Medulla oblongata (tissue), 1 donor: ENCODE measurements at regions not wholly inside any gene's neighbourhood (a gene's known extent, or its start where the extent isn't known, plus 50 kb on each side); places are given as distances from the start of the nearest gene placed in this dataset.
"Not testable (repeated sequence)": the region's sequence is repeated elsewhere in the genome, so short reads cannot be mapped to it uniquely, and the experiment has no call there.

Source experiments
- DNase-seq: peaks from one replicate; pipeline ENCODE4 v3.0.0-alpha.2; 2015; ENCODE audit errors: extremely low spot score

DNA sequence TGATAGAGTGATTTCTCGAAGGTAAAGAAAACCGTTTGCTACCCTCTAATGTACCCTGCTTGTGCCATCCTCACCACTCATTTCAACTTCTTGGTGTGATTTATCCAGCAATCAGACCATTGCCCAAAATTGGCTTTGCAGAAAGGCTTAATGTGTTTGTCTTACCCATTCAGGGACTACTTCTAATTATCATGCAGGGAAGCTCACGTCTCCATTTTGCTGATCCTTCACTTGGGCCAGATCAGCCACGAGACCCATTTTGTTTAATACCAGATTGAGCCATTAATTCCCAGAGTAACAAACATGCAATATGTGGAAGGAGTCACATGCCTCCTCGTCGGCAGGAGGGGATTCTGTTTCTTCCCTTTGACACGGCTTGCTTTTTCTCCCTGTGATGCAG is 51.1 kb upstream of the CRY1 start:
- DNase-seq = no peak

DNA sequence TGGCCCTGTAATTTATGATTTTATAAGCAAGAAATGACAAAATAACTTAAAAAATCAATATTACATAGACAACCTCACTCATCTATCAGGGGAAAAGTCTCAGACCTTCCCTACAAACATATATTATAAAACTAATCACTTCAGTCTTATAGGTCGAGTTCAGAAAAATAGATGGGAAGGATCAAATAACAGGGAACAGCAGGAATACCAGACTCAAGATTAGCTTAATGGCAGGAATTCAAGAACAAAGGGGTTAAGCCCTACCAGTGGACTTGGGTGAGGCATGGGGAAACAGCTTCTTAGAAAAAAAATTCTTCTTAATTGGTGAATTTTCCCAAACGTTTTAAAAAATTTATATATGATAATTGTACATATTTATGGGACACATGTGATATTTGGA is 51.6 kb upstream of the CRY1 start:
- DNase-seq = no peak

DNA sequence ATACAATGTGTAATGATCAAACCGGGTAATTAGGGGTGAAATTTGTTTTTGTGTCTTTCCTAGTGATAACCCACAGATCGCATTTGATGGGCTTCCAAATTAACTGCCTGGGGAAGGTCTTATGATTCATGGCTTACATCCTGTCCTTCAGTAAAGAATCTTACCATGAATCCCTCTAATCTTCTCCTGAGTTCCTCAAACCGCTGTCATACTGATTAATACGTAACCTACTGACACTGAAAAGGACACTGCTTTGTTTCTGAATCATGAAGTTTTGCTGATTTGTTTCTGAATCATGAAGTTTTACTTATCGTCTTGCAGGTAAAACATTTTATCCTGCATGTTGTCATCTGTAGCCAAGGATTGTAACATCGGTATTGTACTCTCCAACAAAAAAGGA is 52.0 kb upstream of the CRY1 start:
- DNase-seq = no peak

DNA sequence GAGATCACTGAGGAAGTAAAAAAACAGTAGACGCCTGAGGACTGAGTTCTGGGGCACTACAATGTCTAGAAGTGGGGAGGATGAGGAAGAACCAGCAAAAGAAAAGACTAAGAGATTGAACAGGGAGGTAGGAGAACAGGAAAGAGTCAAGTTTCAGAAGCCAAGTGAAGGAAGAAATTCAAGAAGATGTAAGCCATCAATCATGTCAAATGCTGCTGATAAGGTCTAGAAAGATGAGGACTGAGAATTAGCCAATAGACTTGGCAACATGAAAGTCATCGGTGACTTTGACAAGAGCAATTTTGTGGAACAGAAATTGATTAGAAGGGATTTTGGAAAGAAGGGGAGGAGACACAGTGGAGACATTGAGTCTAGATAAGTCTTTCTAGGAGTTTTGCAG is 54.8 kb upstream of the CRY1 start:
- DNase-seq = no peak

DNA sequence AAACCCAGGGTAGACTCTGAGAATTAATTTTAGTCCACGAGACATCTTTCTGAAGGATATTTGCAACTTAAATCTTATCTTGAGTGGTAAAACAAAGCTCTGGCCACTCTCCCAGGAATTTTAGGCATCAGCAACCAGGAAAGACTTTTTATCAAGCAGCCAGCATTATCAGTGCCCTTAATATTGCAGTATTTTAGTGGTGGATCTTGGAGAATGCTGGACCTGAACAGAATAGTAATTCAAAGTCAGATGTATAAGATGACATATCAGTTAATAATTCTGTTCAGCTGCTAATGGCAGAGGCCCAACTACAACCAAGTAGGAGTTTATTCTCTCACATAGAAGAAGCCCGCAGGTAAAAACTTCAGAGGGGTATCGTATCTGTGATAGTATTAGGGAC is 59.0 kb upstream of the CRY1 start:
- no peak for DNase-seq

DNA sequence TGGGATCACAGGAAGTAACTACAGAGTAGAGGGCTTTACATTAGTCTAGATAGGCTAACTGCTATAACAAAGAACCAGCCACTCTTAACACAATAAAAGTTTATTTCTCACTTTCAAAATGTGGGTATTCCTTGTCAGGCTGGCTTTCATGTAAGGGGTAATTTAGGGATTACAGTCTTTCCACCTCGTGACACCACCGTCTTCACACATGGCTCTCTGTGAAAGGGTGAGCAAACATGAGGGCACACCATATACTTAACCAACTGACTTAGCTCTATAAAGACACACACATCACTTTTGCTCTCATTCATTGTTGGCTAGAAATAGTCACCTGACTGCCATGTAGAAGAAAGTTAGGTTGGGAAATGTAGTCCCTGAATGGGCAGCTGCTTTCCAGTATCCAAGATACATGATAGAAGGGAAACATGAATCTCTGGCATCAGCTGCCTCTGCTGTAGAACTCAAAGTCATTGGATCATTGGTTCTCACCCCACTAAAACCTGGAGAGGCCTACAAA is 66.1 kb upstream of the CRY1 start:
- DNase-seq = no peak

DNA sequence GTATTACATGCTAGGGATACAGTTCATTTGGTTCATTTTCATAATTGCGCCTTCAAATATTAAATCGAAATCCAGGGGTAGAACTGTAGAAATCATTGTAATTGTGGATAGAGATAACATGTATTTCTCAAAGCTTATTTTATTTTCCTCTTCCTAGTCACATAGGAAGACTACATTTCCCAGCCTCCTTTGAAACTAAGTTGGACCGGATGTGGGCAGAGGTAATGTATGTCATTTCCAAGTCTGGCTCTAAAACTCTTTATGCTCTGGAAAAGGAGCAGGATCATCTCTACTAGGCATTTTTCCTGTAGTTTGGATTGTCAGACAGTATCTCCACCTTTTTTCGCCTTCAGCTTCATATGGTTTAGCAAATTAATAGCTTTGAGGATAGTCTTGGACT is 70.1 kb upstream of the CRY1 start:
- DNase-seq = no peak

DNA sequence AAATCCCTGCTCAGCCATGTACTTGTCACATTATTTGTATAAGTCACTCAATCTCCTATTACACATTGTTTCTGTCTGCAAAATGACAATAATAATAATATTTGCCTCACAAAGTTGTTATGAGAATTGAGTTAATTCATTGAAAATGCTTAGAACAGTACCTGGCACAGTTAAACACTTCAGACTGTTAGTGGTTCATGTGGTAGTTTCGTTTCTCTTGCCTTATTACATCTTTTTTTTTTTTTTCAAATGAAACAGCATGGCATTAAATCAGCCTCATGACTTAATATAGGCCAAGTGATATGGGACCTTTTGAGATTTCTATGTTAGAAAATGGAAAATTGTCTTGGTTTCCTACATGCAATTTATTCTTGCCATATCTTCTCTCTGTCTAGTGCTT is 71.0 kb upstream of the CRY1 start:
- DNase-seq = no peak

DNA sequence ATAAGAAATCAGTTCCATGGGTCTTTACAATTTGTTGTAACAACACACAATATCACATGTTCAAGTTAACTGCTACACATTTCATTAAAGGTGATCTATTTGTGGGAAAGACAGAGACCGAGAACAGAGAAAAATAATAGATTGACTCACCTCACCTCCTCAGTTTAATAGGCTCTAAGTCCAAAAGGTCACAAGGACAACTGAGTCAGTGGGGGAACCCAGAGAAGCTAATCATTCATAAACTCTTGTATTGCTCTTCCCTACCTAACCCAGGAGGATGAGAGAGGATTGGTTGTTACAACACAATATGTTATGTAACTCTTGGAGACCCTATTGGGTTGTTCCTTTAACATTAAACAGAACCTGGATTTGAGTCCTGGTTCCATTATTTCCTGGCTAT is 72.2 kb upstream of the CRY1 start:
- DNase-seq = no peak

DNA sequence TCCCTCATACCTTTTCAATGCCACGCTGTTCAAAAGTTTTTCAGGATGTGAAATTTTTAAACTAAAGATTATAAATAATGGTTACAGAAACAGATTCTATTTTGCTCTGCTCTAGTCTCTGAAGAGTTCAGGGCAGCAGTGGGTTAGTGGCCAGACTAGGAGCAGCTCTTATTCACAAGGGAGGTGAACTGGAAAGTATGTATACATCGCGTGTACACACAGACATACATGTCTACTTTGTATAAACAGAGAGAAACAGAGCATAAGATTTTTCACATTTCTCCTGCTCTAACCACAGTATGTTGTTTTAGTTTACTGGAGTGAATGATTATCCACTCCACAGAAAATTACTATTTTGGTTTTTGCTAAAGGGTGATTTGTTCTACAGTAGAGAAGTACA is 74.4 kb upstream of the CRY1 start:
- no peak for DNase-seq

DNA sequence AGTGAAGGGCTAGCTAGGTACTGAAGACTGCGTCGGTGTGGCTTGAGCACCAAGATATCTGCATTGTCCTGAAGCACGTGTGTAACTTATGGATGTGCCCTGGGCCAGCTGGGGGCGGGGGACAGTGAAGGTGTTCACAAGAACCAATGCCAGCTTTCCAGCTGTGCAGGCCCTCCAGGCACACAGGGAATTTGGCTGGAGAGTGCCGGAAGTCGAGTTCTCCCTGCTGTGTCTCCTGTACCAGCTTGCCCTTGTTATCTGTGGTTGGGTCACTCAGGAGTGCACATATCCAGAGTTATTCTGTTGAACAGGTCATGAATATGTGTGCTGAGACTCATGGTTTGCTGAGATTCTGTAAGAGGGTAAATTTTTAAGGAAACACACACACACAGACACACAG is 75.9 kb upstream of the CRY1 start:
- DNase-seq = no peak

DNA sequence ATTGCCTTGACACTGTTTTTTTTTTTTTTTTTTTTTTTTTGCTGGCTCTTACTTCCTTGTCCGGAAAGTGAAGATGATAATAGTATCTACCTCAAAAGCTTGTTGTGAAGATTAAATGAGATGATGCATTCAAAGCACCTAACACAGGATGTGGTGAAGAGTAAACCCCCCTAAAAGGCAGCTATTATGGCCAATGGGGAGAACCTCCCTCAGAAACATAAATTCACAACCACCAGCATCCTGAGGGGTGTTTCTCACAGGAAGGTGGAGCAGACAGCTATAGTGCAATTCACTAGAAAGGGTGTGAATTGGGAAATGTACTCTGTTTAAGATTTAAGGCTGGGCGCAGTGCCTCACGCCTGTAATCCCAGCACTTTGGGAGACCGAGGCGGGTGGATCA is 85.4 kb upstream of the CRY1 start:
- DNase-seq = no peak

DNA sequence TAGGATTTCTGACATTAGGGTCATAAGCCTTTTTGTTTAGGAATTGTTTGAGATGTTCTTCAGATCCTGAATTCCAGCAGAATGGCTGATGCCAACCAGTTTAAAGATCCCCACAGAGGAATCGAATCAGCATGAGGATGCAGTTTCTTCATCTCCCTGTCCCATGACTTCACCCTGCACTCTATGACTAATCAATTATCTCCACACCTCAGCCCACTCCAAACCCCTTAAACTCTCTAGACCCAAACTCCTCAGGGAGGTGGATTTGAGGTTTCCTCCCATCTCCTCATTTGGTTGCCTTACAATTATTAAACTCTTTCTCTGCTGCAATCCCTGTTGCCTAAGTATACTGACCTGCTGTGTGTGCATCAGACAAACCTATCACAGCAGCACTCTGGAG is 86.5 kb upstream of the CRY1 start:
- DNase-seq = no peak

DNA sequence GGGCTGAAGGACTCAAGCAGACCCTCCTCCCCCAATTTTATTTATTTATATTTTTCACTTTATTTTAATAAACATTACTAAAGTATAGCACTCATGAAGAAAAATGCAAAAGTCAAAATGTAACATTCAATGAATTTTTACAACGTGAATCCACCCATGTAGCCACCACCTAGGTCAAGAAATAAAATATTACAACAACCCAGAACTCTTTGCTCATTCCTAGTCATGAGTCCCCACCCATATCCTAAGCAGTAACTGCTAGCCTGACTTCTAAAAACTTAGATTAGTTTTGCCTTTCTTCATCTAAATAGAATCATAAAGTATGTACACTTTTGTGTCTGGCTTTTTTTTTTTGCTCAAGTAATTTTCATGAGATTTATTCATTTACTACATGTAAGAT is 86.9 kb upstream of the CRY1 start:
- no peak for DNase-seq

DNA sequence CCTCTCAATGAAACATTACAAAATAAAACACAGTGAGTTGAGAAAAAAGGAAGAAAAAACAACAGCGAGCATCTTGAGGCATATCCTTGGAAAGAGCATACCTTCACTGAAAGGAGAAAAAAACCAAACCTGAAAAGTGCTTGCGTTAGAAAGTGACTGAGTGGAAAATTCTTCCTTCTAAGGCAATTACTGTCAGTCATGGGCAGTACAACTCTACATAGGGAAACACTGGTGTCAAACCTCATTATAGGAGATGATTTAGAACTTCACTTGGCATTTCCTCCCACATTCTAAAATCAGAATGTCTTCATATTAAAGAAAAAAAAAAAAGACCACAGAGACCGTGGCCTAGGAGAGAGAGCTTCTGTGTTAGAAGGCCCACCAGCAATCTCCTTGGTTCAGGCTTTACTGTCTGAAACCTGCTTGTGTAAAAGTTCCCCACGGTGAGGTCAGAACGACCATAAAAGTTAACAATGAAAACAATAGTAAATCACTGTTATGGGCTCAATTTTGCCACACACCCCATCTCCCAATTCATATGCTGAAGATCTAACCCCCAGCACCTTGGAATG is 91.1 kb upstream of the CRY1 start:
- no peak for DNase-seq

DNA sequence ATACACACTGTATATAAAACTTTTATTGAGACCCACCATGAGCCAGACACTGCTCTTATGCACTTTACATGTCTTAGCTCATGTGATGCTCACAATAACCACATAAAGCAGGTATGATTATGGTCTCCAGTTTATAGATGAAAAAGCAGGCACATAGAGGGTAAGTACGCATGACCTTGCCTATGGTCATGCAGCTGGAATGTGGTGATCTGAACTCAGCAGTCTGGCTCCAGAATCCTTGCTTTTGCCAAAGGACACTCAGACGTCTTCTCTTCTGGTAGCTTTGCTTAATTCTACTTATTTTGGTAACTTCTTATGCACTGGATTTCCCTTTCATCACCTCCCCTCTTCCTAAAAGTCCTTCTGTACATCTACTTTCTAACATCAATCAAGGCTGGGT is 103.3 kb upstream of the CRY1 start:
- no peak for DNase-seq

DNA sequence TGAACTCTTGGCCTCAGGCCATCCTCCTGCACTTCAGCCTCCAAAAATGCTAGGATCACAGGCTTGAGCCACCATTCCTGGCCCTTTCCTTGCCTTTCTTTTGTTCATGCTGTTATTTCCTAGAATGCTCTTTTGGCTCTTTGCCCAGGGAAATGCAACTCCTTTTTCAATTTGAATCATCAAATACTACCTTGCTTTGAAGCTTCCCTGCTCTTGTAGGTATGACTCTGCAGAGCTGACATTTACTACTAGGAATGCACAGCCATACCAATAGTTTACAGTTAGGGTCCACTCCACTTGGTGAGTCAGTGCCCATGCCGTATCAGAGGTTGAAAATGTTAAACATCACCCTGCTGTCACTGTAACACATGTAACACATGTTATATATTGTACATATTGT is 107.0 kb upstream of the CRY1 start:
- no peak for DNase-seq

DNA sequence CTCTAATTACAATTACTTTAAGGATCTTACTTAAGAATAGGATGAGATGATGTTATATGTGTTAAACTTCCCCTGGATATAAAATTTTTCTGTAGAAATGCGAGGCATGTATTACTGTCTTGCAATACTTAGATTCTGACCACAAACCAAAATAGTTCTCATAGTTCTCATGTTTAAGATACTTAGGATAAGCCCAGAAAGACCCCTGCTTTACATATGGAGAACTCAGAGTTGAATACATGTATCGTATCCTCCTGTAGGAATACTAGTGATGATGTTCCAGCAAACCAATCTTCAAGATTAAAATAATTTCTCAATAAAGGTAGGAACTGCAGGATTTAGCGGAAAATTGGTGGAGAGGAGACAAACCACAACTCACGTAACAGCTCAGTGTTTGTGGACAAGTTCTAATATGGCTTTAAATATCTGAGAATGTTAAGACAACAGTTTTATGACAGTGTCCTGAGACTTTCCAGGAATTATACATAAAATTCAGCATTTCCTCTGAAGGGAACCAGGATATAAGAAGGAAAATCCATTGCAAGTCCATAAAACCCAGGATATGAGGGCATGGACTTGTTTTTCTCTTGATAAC is 114.7 kb upstream of the CRY1 start:
- no peak for DNase-seq

DNA sequence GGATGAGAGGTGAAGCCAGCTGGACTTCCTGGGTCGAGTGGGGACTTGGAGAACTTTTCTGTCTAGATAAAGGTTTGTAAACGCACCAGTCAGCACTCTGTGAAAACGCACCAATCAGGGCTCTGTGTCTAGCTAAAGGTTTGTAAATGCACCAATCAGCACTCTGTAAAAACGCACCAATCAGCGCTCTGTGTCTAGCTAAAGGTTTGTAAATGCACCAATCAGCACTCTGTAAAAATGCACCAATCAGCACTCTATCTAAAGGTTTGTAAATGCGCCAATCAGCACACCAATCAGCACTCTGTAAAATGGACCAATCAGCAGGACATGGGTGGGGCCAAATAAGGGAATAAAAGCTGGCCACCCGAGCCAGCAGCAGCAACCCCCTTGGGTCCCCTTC is 116.4 kb upstream of the CRY1 start:
- not testable (repeated sequence) for DNase-seq

DNA sequence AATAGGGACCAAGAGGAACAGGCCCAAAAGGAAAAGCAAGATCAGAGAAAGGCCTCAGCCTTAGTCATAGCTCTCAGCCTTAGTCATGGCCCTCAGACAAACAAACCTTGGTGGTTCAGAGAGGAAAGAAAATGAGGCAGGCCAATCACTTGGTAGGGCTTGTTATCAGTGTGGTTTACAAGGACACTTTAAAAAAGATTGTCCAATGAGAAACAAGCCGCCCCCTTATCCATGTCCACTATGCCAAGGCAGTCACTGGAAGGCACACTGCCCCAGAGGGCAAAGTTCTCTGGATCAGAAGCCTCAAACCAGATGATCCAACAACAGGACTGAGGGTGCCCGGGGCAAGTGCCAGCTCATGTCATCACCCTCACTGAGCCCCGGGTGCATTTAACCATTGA is 121.0 kb upstream of the CRY1 start:
- not testable (repeated sequence) for DNase-seq

DNA sequence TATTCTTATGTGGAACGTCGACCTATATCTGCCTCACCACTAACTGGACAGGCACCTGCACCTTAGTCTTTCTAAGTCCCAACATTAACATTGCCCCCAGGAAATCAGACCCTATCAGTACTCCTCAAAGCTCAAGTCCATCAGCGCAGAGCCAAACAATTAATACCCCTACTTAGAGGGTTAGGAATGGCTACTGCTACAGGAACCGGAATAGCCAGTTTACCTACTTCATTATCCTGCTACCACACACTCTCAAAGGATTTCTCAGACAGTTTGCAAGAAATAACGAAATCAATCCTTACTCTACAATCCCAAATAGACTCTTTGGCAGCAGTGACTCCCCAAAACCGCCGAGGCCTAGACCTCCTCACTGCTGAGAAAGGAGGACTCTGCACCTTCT is 123.1 kb upstream of the CRY1 start:
- not testable (repeated sequence) for DNase-seq

DNA sequence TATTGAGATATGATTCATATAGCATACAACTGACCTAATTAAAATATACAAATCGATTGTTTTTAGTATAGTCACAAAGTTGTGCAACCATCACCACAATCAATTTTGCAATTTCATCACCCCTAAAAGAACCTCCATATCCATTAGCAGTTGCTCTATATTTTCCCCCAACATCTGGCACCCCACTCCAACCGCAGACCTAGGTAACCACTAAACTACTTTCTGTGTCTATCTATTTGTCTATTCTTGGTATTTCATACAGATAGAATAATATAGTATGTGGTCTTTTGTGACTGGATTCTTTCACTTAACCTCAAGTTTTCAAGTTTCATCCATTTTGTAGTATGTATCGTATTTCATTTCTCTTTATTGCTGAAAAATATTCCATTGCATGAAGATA is 126.0 kb upstream of the CRY1 start:
- DNase-seq = no peak

DNA sequence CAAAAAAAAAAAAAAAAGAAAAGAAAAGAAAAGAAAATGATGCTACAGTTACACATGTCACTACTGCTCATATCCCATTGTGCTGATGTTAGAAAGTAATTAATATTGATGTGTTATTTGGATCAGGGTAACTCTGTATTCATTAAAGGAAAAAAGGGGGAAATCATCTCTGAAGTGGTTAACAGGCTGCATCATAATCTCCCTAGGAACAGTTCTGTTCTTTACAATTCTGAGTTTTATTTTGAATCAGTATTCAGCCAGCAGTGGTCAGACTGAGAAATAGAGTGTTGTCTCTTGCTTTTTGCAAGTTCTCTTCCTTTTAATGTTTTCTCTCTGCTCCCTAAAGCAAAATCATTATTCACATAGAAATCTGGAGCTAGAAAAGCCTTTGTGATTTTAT is 128.6 kb upstream of the CRY1 start:
- DNase-seq = no peak

DNA sequence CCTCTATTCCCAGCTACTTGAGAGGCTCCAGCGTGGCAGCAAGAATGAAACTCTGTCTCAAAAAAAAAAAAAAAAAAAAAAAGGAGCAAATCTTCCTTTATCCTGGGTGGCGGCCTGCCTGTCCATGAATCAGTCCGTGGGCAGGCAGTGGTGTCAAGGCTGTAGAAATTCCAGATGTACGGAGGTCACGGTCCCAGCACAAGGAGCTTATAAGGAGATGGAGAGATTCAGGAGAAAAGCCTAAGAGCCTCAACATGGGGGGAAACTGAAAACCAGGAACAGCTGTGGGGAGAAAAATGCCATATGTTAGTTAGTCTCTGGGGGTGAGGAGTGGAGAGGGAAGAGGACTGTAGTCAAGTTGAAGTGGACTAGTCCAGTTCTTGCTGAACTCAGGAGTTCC is 130.5 kb upstream of the CRY1 start:
- no peak for DNase-seq
